Type B pancreatic cell (in vitro differentiated cells): ENCODE measurements at regions not wholly inside any gene's neighbourhood (a gene's known extent, or its start where the extent isn't known, plus 50 kb on each side); places are given as distances from the start of the nearest gene placed in this dataset.

Experiments
- DNase-seq: peaks from one replicate; pipeline ENCODE4 v3.0.0; 2021; ENCODE audit warnings: mixed read lengths; ENCODE audit not compliant: unreplicated experiment; ENCODE audit errors: extremely low spot score
- H3K27ac Mint-ChIP-seq: 2 replicates; pipeline ENCODE4 v1.8.0; 2021; ENCODE audit warnings: mild to moderate bottlenecking, mixed read lengths
- H3K27me3 Mint-ChIP-seq: 2 replicates; pipeline ENCODE4 v1.8.0; 2021; ENCODE audit warnings: mixed read lengths
- H3K36me3 Mint-ChIP-seq: 2 replicates; pipeline ENCODE4 v1.8.0; 2021; ENCODE audit warnings: mixed read lengths
- H3K4me1 Mint-ChIP-seq: one replicate; pipeline ENCODE4 v1.8.0; 2021; ENCODE audit warnings: mixed read lengths; ENCODE audit not compliant: unreplicated experiment
- H3K4me3 Mint-ChIP-seq: 2 replicates; pipeline ENCODE4 v1.8.0; 2021; ENCODE audit warnings: mild to moderate bottlenecking, mixed read lengths
- H3K9me3 Mint-ChIP-seq: 2 replicates; pipeline ENCODE4 v1.8.0; 2021; ENCODE audit warnings: mixed read lengths
- TF ChIP-seq, protein P1 (sequence below): fragments of 200-600 bp; sonication (generic); conservative IDR thresholded peaks from 2 replicates; pipeline ENCODE4 v1.5.0; 2021; ENCODE audit warnings: antibody characterized with exemption, mild to moderate bottlenecking

DNA sequence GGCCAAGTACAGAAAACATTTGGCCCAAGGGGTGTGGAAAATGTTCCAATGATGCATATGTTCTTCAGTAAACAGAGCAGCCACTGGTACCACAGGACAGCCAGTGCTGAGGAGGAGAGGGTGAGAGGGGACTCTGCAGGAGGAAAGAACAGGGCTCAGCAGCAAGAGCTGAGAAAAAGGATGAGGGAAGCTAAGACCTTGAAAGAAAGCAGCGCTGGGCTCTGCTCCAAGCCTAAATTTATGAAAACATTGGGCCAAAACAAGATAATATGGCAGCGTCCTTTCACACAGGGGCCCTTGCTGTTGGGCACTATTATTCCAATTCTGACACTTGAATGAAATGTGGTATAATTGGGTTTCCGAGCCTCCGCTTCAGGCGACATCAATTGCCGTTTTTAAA lies 939.0 kb upstream of the FANCL start:
- DNase-seq = no peak
- H3K36me3 Mint-ChIP-seq = no peaks in the 10 kb centered on the region
- no peak overlapping the region for H3K27ac Mint-ChIP-seq
- no peaks in the 10 kb centered on the region for H3K9me3 Mint-ChIP-seq
- no peaks in the 10 kb centered on the region for H3K27me3 Mint-ChIP-seq
- H3K4me1 Mint-ChIP-seq = peaks cover 33% of the 10 kb centered on the region
- H3K4me3 Mint-ChIP-seq = no peak overlapping the region
- TF ChIP-seq, protein P1, sequence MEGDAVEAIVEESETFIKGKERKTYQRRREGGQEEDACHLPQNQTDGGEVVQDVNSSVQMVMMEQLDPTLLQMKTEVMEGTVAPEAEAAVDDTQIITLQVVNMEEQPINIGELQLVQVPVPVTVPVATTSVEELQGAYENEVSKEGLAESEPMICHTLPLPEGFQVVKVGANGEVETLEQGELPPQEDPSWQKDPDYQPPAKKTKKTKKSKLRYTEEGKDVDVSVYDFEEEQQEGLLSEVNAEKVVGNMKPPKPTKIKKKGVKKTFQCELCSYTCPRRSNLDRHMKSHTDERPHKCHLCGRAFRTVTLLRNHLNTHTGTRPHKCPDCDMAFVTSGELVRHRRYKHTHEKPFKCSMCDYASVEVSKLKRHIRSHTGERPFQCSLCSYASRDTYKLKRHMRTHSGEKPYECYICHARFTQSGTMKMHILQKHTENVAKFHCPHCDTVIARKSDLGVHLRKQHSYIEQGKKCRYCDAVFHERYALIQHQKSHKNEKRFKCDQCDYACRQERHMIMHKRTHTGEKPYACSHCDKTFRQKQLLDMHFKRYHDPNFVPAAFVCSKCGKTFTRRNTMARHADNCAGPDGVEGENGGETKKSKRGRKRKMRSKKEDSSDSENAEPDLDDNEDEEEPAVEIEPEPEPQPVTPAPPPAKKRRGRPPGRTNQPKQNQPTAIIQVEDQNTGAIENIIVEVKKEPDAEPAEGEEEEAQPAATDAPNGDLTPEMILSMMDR = no peak

DNA sequence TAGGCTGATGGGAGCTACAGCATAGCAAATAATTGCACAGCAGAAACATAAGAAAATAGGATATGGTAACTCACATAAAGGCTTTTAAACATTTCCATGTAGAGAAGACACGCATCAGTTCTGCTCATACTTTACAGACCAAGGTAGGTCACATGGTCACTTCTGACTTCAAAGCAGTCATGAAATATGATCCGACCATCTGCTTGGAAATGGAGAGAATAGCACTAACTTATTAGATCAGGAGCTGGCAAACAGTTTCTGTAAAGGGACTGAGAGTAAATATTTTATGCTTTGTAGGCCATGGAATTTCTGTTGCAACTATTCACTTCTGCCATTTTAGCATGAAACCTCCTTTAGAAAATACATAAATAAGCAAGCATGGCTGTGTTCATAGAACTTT lies 936.6 kb upstream of the FANCL start:
- H3K27ac Mint-ChIP-seq = no peak overlapping the region
- no peaks in the 10 kb centered on the region for H3K36me3 Mint-ChIP-seq
- peaks cover 25% of the 10 kb centered on the region for H3K4me1 Mint-ChIP-seq
- TF ChIP-seq, protein P1 = no peak
- H3K27me3 Mint-ChIP-seq = no peaks in the 10 kb centered on the region
- no peak overlapping the region for H3K4me3 Mint-ChIP-seq
- no peaks in the 10 kb centered on the region for H3K9me3 Mint-ChIP-seq
- no peak for DNase-seq

DNA sequence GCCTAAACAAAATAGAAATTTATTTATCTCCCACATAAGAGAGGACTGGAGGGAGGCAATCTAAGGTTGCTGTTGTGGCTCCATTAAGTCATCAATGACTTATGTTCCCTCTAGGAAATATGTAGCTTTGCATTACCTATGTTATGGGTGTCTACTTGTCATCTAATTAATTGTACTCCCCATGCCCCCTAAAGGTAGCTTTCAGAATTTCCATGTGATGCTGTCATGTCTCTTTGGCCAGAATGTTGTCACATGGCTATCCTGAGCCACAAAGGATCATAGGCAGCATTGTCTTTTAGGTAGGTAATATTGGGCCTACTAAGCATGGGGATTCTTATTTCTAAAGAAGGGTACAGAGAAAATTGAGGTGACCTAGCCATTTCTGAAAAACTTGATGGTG lies 935.6 kb upstream of the FANCL start:
- Mint-ChIP-seq H3K36me3 (no peaks in the 10 kb centered on the region), H3K9me3 (no peaks in the 10 kb centered on the region), H3K27me3 (no peaks in the 10 kb centered on the region), H3K4me1 (peaks cover 18% of the 10 kb centered on the region), H3K4me3 (no peak overlapping the region), H3K27ac (no peak overlapping the region)
- no peak for DNase-seq
- TF ChIP-seq, protein P1 = peak; percentile 19

DNA sequence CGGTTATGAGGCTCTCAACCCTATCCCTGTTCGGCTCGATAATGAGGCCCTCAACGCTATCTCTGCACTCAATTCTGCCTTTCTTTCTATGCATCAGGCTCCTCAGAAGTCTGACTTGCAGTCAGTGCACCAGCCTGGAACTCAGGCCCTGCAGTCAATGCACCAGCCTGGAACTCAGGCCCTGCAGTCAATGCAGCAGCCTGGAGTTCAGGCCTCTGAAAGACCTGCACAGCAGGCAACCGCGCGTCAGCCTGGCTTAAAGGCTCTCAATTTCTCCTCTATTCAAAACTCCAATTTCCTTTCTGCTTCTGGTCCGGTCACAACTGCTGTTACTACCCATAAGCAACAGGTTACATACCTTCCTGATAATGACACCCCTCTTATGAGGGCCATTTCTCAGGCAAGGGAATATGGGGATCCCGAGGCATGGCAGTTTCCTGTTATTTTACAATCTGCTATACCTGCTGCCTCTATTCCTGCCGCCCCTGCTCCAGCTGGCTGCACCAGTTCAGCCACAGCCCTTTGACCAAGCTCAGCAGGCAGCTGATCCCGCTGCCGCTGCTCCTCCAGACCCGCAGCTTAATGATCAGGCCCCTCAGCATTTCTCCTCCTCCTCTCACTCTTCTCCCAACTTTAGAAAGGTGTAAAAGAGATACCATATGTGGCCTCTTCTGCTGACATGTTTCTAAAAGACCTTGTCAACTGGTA lies 933.6 kb upstream of the FANCL start:
- no peak for DNase-seq
- Mint-ChIP-seq H3K4me3 (no peak overlapping the region), H3K27ac (no peak overlapping the region), H3K36me3 (no peaks in the 10 kb centered on the region), H3K27me3 (peaks cover 8% of the 10 kb centered on the region), H3K4me1 (peaks cover 17% of the 10 kb centered on the region), H3K9me3 (no peaks in the 10 kb centered on the region)
- TF ChIP-seq, protein P1 = no peak

DNA sequence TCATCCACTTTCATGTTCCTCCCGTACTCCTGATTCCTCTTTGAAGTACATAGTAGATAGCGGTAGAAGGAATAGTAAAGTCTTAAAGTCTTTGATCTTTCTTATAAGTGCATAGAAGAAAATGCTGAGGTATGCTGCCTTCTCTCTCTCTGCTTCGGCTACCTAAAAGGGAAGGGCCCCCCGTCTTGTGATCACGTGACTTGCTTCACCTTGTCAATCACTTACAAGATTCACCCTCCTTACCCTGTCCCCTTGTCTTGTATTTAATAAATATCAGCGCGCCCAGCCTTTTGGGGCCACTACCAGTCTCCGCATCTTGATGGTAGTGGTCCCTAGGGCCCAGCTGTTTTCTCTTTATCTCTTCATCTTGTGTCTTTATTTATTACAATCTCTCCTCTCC lies 932.2 kb upstream of the FANCL start:
- Mint-ChIP-seq H3K36me3 (no peaks in the 10 kb centered on the region), H3K27me3 (peaks cover 8% of the 10 kb centered on the region), H3K27ac (no peak overlapping the region), H3K4me1 (peaks cover 17% of the 10 kb centered on the region), H3K9me3 (no peaks in the 10 kb centered on the region), H3K4me3 (no peak overlapping the region)
- no peak for DNase-seq
- TF ChIP-seq, protein P1 = no peak

DNA sequence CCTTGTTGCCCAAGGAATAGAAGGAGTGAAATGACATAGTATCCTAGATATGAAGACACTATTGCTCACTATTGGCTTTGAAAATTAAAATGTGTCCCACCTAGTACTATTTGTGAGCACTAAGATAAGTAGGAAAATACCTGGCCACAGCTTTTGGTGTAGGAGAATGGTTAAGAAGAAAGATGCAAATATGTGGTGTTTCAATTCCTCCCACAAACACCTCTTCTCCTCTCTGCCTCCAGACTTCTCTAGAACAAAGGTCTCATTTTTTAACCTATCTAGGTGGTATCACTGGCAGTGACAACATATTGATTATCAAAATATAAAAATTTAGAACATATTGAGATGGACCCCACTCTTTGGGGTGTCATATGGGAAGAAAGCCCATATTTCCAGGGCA lies 929.9 kb upstream of the FANCL start:
- Mint-ChIP-seq H3K27me3 (peaks cover 8% of the 10 kb centered on the region), H3K4me3 (no peak overlapping the region), H3K4me1 (peaks cover 17% of the 10 kb centered on the region), H3K36me3 (no peaks in the 10 kb centered on the region), H3K9me3 (no peaks in the 10 kb centered on the region), H3K27ac (no peak overlapping the region)
- TF ChIP-seq, protein P1 = no peak
- no peak for DNase-seq
